Myocyte (in vitro differentiated cells): ENCODE measurements at regions not wholly inside any gene's neighbourhood (a gene's known extent, or its start where the extent isn't known, plus 50 kb on each side); places are given as distances from the start of the nearest gene placed in this dataset.
"Not testable (repeated sequence)": the region's sequence is repeated elsewhere in the genome, so short reads cannot be mapped to it uniquely, and the experiment has no call there.

Experiments
- DNase-seq: peaks from one replicate; pipeline ENCODE4 v3.0.0-alpha.2; 2012; ENCODE audit warnings: low read depth

DNA sequence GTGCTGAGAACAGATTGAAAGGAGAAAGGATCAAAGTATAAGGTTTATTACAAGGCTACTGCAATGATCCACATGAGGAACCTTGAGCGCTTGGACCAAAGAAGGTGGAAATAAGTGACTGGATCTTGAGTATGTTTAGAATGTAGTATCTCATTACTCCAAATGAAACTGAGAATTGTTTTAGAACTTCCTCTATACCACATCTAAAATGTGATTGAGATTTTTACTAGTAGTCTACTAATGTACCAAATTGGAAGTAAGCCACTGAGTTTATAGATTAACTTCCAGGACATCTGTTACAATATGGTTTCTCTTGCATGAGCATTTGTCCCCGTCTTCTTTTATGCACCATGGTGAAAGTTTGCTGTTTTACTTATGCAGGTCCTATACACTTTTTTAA lies 300.5 kb downstream of the SUCLG1 start:
- DNase-seq: no peak

DNA sequence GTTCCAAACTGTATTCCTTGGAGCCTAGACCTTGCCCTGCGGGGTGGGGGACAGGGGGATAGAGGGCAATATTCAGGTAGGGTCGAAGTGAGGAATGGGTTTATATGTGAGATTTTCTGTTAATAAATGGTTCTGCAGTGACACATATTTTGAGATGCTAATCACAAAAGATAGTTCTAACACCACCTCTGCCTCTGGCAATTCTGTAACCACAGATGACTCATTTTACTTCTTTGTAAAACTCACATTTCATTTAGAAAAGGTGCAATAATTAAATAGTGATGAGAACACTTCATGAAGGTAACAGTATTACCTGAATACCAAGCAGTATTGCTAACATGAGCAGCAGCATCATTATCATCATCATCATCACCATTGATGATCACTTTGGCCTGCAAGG lies 306.6 kb downstream of the SUCLG1 start:
- no peak for DNase-seq

DNA sequence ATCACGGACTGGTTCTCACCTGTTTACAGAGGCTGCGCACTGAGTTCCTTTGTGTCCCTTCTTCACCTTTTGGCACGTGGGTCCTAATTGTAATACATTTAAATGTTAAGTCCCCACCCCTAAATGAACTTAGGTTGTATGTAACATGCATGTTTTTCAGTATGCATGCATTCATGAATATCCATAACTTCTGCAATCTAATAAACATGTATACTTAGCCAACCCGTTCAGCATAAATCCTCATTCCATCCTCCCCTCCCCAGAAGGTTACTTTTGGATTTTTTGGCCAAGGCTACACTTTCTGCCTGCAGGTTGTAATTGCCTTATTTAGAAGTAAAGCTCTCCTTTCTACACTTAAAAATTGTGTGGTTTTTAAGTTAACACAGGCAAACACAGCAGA lies 314.7 kb downstream of the SUCLG1 start:
- DNase-seq: no peak

DNA sequence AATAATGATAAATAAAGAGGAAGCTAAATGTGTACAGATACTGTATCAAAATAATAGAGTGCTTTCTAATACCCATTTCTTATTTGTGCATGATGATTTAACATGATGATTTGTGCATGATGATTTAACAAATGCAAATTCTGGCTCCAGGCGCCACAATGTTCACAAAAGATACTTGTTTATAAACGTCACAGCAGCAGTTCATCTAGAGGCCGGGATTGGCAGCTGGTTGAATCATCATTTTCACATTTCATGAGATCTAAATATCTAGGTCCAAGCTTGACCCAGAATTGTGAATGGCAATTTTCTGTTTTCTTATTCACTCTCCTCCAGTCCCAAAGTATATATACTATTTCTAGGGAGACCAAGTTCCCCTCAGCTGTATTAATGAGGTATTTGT lies 322.0 kb downstream of the SUCLG1 start:
- DNase-seq: no peak

- DNase-seq: peak; percentile 18
Observed at GRCh38 chr2:84132370-84132769, 326.7 kb downstream of the SUCLG1 start.

GRCh38 chr2:84131278-84131830 lies 327.7 kb downstream of the SUCLG1 start:
- DNase-seq: no peak

GRCh38 chr2:84129018-84129417 lies 330.1 kb downstream of the SUCLG1 start:
- DNase-seq: no peak

GRCh38 chr2:84127812-84128211 lies 331.3 kb downstream of the SUCLG1 start:
- not testable (repeated sequence) for DNase-seq

DNA sequence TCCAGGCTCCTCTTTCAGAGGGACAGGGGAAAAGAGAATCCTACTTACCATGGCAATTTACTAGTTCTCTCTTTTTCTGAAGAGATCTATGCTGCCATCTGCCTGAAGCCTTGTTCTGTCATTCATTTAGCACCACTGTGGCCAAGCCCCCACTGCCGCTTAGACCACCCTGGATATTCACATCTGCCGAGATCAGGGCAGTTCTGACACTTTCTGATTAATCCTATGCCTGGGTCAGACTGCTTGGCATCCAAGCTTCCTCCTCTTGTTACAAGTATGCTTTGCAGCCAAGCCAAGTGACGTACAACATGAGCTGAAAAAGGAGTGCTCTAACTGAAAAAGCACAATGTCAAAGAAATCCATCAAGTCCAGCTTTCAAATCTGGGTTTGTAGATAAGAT lies 332.6 kb downstream of the SUCLG1 start:
- no peak for DNase-seq

DNA sequence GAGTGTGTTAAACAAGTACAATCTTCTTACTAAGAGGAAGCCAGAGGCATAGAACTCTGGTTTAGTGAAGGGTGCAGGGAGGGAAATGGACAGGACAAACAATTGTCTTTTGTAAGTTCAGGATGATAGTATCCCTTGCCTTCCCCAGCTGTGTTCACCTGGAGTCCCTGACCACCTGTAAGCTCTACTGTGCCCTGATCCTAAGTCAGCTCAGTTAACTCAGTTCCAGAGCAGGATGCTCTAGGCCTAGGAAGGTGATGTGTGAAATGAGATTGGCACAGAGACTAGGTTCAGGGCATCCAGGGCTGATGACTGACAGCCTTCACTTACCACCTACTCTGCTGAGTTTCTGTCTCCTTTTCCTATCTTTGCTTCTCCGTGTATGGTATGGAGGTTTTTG lies 333.0 kb downstream of the SUCLG1 start:
- no peak for DNase-seq

GRCh38 chr2:84116143-84116542 lies 342.9 kb downstream of the SUCLG1 start:
- no peak for DNase-seq

GRCh38 chr2:84115173-84115857 lies 343.8 kb downstream of the SUCLG1 start:
- no peak for DNase-seq

- not testable (repeated sequence) for DNase-seq
Observed at GRCh38 chr2:84103816-84104527, 355.1 kb downstream of the SUCLG1 start.

DNA sequence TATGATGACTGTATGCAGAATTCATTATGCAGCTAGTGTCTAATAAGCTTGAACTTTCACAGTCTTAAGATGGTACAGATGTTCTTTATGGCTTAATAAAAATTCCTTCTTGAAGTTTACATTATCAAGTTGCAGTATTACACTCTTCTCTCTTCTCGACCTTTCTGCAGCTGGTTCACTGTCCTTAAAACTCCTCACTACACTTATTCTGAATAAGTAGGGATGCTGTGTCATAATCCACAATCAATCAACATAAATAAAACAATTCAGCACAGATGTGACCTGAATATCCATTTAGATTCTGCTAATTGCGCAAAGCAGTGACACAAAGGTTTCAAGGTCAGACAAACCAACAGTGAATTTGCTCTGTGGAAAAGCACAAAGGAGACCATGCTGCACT lies 356.8 kb downstream of the SUCLG1 start:
- DNase-seq: no peak

DNA sequence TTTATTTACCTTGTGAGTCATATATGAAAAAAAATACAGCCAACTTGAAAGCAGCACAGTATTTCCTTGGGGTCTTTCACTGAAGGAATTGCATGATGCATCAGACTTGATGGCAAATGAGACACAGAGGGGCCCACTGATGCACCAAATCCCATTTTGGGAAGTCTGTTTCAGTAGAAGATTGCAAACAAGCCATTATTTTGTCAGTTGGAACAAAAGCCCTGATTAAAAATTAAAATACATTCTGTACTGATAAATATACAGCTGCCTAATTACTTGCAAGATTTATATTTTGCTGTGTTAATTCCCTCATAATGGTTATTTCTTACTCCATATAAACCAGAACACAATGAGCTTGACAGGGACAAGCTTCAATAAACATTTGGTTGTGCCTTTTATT lies 370.4 kb downstream of the SUCLG1 start:
- no peak for DNase-seq

DNA sequence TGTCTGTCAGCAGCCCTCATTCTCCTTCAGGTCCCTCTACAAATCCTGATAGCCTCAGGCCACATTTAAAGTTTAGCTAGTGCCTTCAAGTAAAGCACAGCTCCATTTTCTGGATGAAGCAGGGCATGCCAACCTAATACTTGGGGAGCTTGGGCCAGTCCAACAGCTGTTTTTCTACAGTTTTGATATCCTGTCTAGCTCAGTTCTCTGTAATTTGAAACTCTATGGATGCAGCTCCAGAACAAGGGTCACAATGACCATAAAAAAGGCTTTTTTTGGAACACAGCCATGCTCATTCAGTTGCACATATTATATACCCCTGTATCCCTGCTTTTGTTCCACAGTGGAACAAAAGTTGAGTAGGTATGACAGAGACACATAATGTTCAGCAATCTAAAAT lies 373.5 kb downstream of the SUCLG1 start:
- DNase-seq: no peak

DNA sequence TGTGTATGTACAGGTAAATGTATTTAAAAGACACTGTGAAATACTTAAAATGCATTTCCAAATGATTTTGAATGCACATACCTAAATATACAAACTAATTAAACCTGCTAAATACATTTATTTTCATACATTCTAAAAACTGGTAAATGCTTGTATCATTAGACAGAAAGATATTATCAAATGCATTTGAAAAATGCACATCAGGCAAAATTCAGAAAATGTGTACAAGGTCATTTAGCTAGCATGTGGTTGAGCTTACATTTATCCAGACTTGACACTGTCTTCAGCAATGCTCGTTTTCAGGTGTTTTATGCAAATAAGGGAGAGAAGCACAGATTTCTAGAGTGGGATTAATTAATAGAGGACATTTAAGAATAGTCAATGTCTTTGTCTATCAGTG lies 374.2 kb downstream of the SUCLG1 start:
- DNase-seq: no peak

- DNase-seq: no peak
Observed at GRCh38 chr2:84083984-84084383, 375.1 kb downstream of the SUCLG1 start.

DNA sequence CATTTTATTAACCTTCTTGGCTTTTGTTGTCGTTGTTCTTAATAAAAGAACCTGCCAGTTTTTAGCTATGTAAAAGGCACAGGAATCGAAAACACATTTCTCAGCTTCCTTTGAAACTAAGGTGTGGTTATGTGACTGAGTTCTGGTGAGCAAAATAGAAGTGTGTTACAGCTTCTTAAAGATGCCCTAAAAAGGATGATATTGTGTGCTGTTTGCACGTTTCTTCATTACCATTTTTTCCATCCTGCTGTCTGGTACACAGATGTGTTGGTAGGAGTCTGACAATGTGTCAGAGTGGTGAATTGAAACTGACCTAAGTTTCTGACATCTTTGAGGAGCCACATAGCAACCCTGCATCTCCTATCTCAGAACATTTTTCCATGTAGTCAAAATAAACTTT lies 380.6 kb downstream of the SUCLG1 start:
- DNase-seq: no peak

GRCh38 chr2:84077496-84077895 lies 381.6 kb downstream of the SUCLG1 start:
- DNase-seq: peak; percentile 39

DNA sequence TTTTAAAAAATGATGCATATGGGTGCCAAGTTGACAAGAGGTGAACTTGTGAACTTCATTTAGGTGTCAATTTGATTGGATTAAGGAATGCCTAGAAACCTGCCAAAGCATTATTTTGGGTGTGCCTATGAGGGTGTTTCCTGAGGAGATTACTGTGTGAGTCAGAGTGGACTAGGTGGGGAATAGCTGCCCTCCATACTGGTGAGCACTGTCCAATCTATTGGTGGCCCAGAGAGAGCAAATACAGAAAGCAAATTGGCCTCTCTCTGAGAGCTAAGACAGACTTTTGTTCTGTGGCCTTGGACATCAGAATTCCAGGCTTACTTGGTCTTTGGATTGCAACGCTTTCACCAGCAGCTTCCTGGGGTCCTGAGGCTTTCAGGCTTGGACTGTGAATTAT lies 388.0 kb downstream of the SUCLG1 start:
- no peak for DNase-seq

DNA sequence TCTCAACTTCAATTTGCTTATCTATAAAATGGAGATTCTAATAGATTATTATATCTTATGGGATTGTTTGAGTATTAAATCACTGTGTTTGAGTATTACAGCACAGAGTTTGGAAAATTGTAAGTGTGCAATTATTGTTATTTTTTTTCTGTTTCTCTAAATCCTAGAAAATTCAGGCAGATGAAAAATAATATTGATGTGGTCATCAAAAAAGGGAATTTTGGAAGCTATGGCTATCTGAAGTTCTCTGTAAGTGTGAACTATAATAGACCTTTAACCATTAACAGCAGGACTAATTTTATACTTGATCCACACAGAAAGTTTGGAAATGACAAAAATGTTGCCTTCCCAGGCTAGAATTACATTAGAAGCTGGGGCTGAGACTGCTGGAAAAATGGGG lies 393.2 kb downstream of the SUCLG1 start:
- no peak for DNase-seq
